ENCODE measurements at regions not wholly inside any gene's neighbourhood (a gene's known extent, or its start where the extent isn't known, plus 50 kb on each side); places are given as distances from the start of the nearest gene placed in this dataset.
"Not testable (repeated sequence)": the region's sequence is repeated elsewhere in the genome, so short reads cannot be mapped to it uniquely, and the experiment has no call there.

DNA sequence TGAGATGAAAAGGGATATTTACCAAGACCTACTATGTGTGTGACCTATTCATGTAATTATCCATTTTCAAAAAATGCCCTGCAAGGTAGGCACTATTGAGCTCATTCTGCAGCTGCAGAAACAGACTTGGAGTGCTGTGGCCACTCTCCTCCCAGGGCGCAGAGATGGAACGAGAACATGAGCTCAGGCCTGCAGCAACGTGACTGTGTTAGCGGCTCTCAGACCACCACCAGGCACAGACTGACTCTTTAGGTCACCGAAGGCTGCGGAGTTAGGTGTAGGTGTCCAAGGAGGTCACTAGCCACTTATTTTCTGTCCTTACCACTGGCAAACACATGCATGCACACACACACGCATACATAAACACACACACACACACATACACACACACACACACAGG, 271.4 kb upstream of the DIO3 start:
- no peak overlapping the region for H3K27ac ChIP-seq
- TF ChIP-seq ZFX (IDR thresholded peaks at IDR 0.05; ENCODE audit: borderline replicate concordance) (no peak), CTCF (IDR thresholded peaks at IDR 0.05) (no peak)

GRCh38 chr14:101290611-101291010, 270.7 kb upstream of the DIO3 start:
- no peak overlapping the region for H3K27ac ChIP-seq
- TF ChIP-seq ZFX (IDR thresholded peaks at IDR 0.05; ENCODE audit: borderline replicate concordance) = no peak
- no peak for TF ChIP-seq CTCF (IDR thresholded peaks at IDR 0.05)

DNA sequence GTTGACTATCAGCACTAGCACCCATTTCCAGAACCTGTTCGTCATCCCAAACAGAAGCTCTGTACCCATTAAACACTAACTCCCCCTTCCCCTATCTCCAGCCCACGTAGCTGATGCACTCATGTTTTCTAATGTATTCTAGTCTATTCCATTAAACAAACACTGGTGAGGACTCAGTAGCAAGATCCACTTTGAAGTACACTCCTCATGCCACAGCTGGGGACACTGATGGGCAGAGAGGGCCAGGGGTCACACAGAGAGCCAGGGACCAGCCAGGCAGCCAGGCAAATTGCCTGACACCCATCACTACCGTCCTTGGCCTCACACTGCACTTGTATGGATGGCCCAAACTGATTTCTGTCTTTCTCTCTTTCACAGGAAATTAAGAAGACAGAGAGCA, 269.9 kb upstream of the DIO3 start:
- TF ChIP-seq CTCF (IDR thresholded peaks at IDR 0.05) = no peak
- no peak for TF ChIP-seq ZFX (IDR thresholded peaks at IDR 0.05; ENCODE audit: borderline replicate concordance)
- no peak overlapping the region for H3K27ac ChIP-seq

DNA sequence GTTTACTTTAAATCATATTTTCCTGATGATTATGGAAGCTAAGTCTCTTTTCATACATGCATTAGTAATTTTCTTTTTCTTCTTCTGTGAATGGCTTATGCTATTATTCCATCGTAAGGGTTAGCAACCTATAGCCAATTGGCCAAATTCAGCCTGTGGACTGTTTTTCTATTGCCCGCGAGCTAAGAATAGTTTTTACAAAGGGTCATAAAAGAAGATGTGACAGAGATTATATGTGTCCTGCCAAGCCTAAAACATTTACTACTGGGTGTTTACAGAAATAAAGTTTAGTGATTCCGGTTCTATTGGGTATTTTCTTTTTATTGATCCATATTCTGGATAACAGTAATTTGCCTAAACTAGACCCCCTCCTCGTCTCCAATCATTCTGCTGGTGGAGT, 268.8 kb upstream of the DIO3 start:
- no peak for TF ChIP-seq CTCF (IDR thresholded peaks at IDR 0.05)
- TF ChIP-seq ZFX (IDR thresholded peaks at IDR 0.05; ENCODE audit: borderline replicate concordance) = no peak

GRCh38 chr14:101293605-101294004, 267.7 kb upstream of the DIO3 start:
- no peak overlapping the region for H3K27ac ChIP-seq
- TF ChIP-seq ZFX (IDR thresholded peaks at IDR 0.05; ENCODE audit: borderline replicate concordance) (no peak), CTCF (IDR thresholded peaks at IDR 0.05) (no peak)

More for the DNA sequence above, 268.8 kb upstream of the DIO3 start:
- no peak overlapping the region for H3K27ac ChIP-seq

- no peak overlapping the region for H3K27ac ChIP-seq
- TF ChIP-seq ZFX (IDR thresholded peaks at IDR 0.05; ENCODE audit: borderline replicate concordance) (no peak), CTCF (IDR thresholded peaks at IDR 0.05) (no peak)
Measured at GRCh38 chr14:101294136-101294535, 267.2 kb upstream of the DIO3 start.

DNA sequence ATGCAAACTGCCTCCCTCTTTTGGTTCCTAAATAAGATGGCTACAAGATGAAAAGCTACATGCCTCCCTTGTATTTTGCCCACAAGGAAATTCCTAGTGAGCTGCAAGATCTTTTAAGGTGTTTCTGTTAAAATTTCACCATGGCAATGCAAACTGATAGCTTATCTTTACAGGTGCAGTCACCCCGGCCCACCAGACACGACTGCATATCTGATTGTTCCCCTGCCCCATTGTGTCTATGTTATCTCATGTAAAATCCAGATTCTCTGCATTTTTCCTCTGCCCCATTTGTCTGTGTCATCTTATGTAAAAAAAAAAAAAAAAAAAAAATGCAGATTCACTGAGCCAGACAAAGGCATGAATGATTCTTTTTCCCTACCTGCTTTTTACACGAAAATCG, 261.5 kb upstream of the DIO3 start:
- not testable (repeated sequence) for H3K27ac ChIP-seq

DNA sequence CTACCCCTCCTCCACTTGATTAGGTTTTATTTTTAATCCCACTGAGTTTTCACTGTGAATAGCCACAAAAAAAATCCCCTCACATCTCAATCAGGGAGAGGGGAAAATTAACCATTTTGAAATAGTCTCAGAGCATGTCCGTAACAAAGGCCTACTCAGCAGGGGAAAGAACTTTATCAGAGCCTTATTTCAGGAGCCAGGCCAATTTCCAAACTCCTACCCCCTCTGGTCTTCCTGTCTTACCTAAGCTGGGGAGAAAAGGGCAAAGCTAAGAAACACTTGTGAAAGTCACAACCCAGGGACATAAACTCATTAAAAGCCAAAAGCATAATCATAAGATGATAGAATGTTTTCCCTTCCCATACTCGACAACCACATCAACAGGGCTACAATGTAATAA, 260.3 kb upstream of the DIO3 start:
- no peak overlapping the region for H3K27ac ChIP-seq
- no peak for TF ChIP-seq ZFX (IDR thresholded peaks at IDR 0.05; ENCODE audit: borderline replicate concordance)
- no peak for TF ChIP-seq CTCF (IDR thresholded peaks at IDR 0.05)

DNA sequence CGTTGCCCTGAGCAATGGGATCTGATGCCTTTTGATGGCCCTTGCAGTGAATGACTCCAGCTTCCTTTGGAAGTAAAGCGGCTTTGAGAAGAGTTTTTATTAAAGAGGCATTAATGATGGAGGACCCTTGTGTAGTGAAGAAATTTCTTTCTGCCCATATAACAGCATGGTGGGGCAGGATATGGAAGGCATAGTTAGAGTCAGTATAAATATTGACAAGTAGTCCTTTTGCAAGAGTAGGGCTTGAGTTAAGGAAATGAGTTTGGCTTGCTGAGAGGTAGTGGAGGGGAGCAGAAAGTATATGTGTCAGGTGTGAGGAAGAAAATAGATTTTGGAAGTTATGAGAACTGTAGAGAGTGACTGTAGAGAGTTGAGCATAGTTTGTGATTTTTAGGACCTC, 254.1 kb upstream of the DIO3 start:
- H3K27ac ChIP-seq = not testable (repeated sequence)

- H3K27ac ChIP-seq = not testable (repeated sequence)
Measured at GRCh38 chr14:101311186-101311585, 250.1 kb upstream of the DIO3 start.

Data from 22Rv1 (cell line).